Chondrocyte (in vitro differentiated cells): ENCODE measurements at regions not wholly inside any gene's neighbourhood (a gene's known extent, or its start where the extent isn't known, plus 50 kb on each side); places are given as distances from the start of the nearest gene placed in this dataset.

Experiments
- DNase-seq: peaks from one replicate; pipeline ENCODE4 v3.0.0; 2021; ENCODE audit warnings: mixed read lengths, low spot score
- H3K27ac Mint-ChIP-seq: one replicate; pipeline ENCODE4 v1.8.0; 2021; ENCODE audit warnings: mild to moderate bottlenecking, moderate library complexity, mixed read lengths; ENCODE audit not compliant: unreplicated experiment
- H3K27me3 Mint-ChIP-seq: 2 replicates; pipeline ENCODE4 v1.8.0; 2021; ENCODE audit warnings: low read depth, mixed read lengths
- H3K36me3 Mint-ChIP-seq: 2 replicates; pipeline ENCODE4 v1.8.0; 2021; ENCODE audit warnings: low read depth, mixed read lengths
- H3K4me1 Mint-ChIP-seq: 2 replicates; pipeline ENCODE4 v1.8.0; 2021; ENCODE audit warnings: low read depth, mild to moderate bottlenecking, mixed read lengths
- H3K4me3 Mint-ChIP-seq: one replicate; pipeline ENCODE4 v1.8.0; 2021; ENCODE audit warnings: mild to moderate bottlenecking, moderate library complexity, mixed read lengths; ENCODE audit not compliant: unreplicated experiment
- H3K9me3 Mint-ChIP-seq: 2 replicates; pipeline ENCODE4 v1.8.0; 2021; ENCODE audit warnings: low read depth, mixed read lengths
- TF ChIP-seq, protein P1 (sequence below): fragments of 200-600 bp; sonication (generic); IDR thresholded peaks from 2 replicates; pipeline ENCODE4 v1.5.0; 2021; ENCODE audit warnings: antibody characterized with exemption, mild to moderate bottlenecking, moderate library complexity

DNA sequence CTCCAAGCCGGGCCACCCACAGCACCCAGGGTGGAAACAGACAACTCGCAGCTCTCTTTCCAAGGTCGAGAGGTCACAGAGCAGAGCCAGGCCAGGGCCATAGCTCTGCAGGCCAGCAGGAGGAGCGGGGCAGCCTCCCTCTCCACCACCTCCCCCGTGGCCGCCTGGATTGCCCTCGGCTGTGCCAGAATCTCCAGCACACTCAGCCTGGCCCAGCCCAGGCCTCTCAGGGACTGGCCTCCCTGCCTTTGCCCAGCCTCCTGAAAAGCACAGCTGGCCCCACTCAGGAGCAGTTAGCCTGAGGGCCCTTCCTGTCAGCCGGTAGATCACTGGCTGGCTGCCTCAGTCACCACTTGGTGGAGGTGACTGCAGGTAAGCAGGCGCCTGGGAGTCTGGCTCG, 85.8 kb upstream of the SEC14L1 start:
- no peaks in the 10 kb centered on the region for H3K9me3 Mint-ChIP-seq
- no peaks in the 10 kb centered on the region for H3K36me3 Mint-ChIP-seq
- no peak overlapping the region for H3K4me3 Mint-ChIP-seq
- DNase-seq: no peak
- TF ChIP-seq, protein P1, sequence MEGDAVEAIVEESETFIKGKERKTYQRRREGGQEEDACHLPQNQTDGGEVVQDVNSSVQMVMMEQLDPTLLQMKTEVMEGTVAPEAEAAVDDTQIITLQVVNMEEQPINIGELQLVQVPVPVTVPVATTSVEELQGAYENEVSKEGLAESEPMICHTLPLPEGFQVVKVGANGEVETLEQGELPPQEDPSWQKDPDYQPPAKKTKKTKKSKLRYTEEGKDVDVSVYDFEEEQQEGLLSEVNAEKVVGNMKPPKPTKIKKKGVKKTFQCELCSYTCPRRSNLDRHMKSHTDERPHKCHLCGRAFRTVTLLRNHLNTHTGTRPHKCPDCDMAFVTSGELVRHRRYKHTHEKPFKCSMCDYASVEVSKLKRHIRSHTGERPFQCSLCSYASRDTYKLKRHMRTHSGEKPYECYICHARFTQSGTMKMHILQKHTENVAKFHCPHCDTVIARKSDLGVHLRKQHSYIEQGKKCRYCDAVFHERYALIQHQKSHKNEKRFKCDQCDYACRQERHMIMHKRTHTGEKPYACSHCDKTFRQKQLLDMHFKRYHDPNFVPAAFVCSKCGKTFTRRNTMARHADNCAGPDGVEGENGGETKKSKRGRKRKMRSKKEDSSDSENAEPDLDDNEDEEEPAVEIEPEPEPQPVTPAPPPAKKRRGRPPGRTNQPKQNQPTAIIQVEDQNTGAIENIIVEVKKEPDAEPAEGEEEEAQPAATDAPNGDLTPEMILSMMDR: no peak
- H3K4me1 Mint-ChIP-seq: peaks cover 2% of the 10 kb centered on the region
- peaks cover 55% of the 10 kb centered on the region for H3K27me3 Mint-ChIP-seq
- H3K27ac Mint-ChIP-seq: no peak overlapping the region

DNA sequence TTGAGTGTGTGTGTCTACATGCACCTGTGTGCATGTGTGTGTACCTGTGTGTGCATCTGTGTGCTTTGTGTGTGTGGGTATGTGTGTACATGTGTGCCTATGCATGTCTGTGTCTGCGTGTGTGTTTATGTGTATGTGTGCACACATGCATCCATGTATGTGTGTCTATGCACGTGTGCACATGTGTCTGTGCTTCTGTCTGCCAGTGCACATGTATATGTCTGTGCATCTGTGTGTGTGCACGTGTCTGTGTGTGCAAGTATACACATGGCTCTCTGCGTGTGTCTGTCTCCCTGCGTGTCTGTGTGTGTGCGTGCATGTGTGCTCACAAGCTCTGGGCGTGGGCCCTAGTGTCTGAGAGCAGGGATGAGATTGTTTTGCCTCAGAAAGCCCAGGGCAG, 85.3 kb upstream of the SEC14L1 start:
- H3K4me1 Mint-ChIP-seq: peaks cover 2% of the 10 kb centered on the region
- TF ChIP-seq, protein P1: no peak
- H3K4me3 Mint-ChIP-seq: no peak overlapping the region
- H3K27ac Mint-ChIP-seq: no peak overlapping the region
- H3K9me3 Mint-ChIP-seq: no peaks in the 10 kb centered on the region
- H3K27me3 Mint-ChIP-seq: peaks cover 53% of the 10 kb centered on the region
- DNase-seq: no peak
- H3K36me3 Mint-ChIP-seq: no peaks in the 10 kb centered on the region

DNA sequence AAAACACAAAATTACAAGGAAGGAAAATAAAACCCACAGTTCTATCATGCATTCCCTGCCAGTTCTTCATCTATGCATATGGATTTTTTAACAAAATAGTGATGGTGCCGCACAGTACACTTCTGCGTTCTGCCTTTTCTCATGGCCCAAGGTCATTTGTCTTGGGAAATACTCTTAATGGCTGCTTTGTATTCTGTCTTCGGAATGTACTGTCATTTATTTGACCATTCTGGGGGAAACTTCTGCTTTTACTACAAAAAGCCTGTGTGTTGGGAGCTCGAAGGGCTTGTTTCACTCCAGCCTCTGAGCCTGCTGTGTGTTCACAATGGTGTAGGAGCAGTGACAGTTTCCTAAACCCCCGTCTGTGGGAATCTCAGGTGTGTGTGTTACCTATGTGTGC, 82.8 kb upstream of the SEC14L1 start:
- H3K4me3 Mint-ChIP-seq: no peak overlapping the region
- peaks cover 2% of the 10 kb centered on the region for H3K4me1 Mint-ChIP-seq
- TF ChIP-seq, protein P1: no peak
- H3K27me3 Mint-ChIP-seq: peaks cover 34% of the 10 kb centered on the region
- no peaks in the 10 kb centered on the region for H3K9me3 Mint-ChIP-seq
- H3K27ac Mint-ChIP-seq: no peak overlapping the region
- DNase-seq: no peak
- no peaks in the 10 kb centered on the region for H3K36me3 Mint-ChIP-seq

DNA sequence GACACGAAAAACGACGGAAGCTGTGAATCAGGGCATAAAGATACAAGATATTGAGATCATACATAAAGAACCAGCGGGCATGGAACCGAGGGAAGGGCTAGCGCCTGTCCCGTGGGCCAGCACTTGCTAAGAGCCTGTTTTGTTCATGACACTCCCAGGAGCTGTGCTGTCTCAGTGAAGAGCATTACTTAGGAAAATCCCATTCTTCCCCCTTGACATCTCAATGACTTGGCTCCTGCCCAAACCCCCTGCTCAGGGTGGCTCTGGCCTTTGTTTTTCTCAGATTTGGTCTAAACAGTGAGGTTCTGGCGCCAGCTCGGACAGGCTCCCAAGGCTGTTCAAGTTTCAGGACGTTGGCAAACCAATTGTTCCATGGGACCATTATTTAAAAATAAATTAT, 79.1 kb upstream of the SEC14L1 start:
- Mint-ChIP-seq H3K36me3 (no peaks in the 10 kb centered on the region), H3K9me3 (no peaks in the 10 kb centered on the region)

DNA sequence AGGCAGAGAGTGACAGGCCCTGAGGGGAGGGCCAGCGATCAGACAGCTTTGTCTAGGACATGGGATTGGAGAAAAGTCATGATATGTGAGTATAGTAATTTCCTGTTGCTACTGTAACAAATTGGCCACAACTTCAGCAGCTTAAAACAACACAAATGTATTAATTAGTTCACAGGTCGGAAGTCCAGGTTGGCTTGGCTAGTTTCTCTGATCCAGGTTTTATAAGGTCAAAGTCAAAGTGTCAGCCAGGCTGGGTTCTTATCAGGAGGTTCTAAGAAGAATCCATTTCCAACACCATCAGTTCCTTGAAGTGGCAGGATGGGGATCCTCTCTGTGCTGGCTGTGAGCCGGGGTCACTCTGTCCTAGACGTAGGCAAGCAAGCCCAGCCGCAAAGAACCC, 76.2 kb upstream of the SEC14L1 start:
- H3K4me1 Mint-ChIP-seq: peaks cover 2% of the 10 kb centered on the region
- H3K27ac Mint-ChIP-seq: no peak overlapping the region
- no peak overlapping the region for H3K4me3 Mint-ChIP-seq
- H3K9me3 Mint-ChIP-seq: no peaks in the 10 kb centered on the region
- TF ChIP-seq, protein P1: no peak
- no peak for DNase-seq
- no peaks in the 10 kb centered on the region for H3K36me3 Mint-ChIP-seq
- H3K27me3 Mint-ChIP-seq: peaks cover 31% of the 10 kb centered on the region

More for the DNA sequence above, 79.1 kb upstream of the SEC14L1 start:
- Mint-ChIP-seq H3K4me3 (no peak overlapping the region), H3K27ac (no peak overlapping the region), H3K4me1 (peaks cover 1% of the 10 kb centered on the region), H3K27me3 (peaks cover 22% of the 10 kb centered on the region)
- TF ChIP-seq, protein P1: no peak
- no peak for DNase-seq
